Transverse colon (tissue), 4 donors: ENCODE measurements at regions not wholly inside any gene's neighbourhood (a gene's known extent, or its start where the extent isn't known, plus 50 kb on each side); places are given as distances from the start of the nearest gene placed in this dataset.
"Not testable (repeated sequence)": the region's sequence is repeated elsewhere in the genome, so short reads cannot be mapped to it uniquely, and the experiment has no call there.

Experiments used
- DNase-seq: peaks from one replicate; pipeline ENCODE4 v3.0.0-alpha.2; 2019
- H3K27ac ChIP-seq, 4 donors: fragments of 200-600 bp; sonication (generic); 2 replicates each; pipeline ENCODE4 v1.5.1; 2016 to 2018; ENCODE audit warnings: inconsistent platforms in 4 of 4
- H3K27me3 ChIP-seq: fragments of 200-600 bp; sonication (generic); 2 replicates; pipeline ENCODE4 v1.5.1; 2017; ENCODE audit warnings: inconsistent platforms
- H3K36me3 ChIP-seq, 4 donors: fragments of 200-600 bp; sonication (generic); 2 replicates each; pipeline ENCODE4 v1.5.1; 2017 to 2019; ENCODE audit warnings: inconsistent platforms in 4 of 4
- H3K4me1 ChIP-seq, 4 donors: fragments of 200-600 bp; sonication (generic); 2 replicates each; pipeline ENCODE4 v1.5.1; 2017 to 2020; ENCODE audit warnings: inconsistent platforms in 4 of 4
- H3K4me3 ChIP-seq, 4 donors: fragments of 200-600 bp; sonication (generic); 1 replicate in 1 of 4; 2 replicates in 3 of 4; pipeline versions ENCODE4 v1.5.1 to v1.6.1; 2017 to 2019; ENCODE audit warnings: inconsistent platforms in 4 of 4
- H3K9me3 ChIP-seq, 2 donors: fragments of 200-600 bp; sonication (generic); 2 replicates each; pipeline ENCODE4 v1.5.1; 2017 to 2019; ENCODE audit warnings: inconsistent platforms in 2 of 2
- CTCF ChIP-seq, 5 experiments: fragments of 200-600 bp in 3 of 5; fragments of 450-650 bp in 2 of 5; sonication (generic) in 3 of 5; IDR thresholded peaks; 1 replicate in 2 of 5; 2 replicates in 3 of 5; pipeline ENCODE4 v1.5.1; 2016 to 2017; ENCODE audit warnings: antibody characterized with exemption in 5 of 5, inconsistent platforms in 3 of 5, mild to moderate bottlenecking in 2 of 5, moderate library complexity in 1 of 5
- EP300 ChIP-seq: sonication (generic); formaldehyde crosslinking; IDR thresholded peaks from one replicate; pipeline ENCODE4 v1.6.1; 2017; ENCODE audit warnings: antibody characterized with exemption, low read depth
- POLR2A ChIP-seq: fragments of 450-650 bp; IDR thresholded peaks from one replicate; pipeline ENCODE4 v1.6.1; 2016; ENCODE audit warnings: antibody characterized with exemption, mild to moderate bottlenecking, moderate library complexity
- POLR2AphosphoS5 ChIP-seq, 3 donors: sonication (generic); formaldehyde crosslinking; IDR thresholded peaks; one replicate each; pipeline ENCODE4 v1.6.1; 2016; ENCODE audit warnings: antibody characterized with exemption in 3 of 3
- WGBS, 2 donors: methylation state at CpG; one replicate each; pipeline ENCODE4 v1.1.5; 2018; ENCODE audit warnings: low coverage in 1 of 2; 5-methylcytosine and 5-hydroxymethylcytosine counted together
- in situ Hi-C, 4 donors: fragments of 200-750 bp; cut with MboI; loops; one replicate each; pipeline versions ENCODE4 v1.15.0 to v1.15.1; 2017; ENCODE audit warnings: low sequenced_read_pairs in 3 of 4, low pct_ligation_motif_present in 1 of 4, low pct_unique_long_range_greater_than_20kb in 1 of 4
- intact Hi-C: fragments of 100-400 bp; cut with DNase I; formaldehyde crosslinking; loops from one replicate; pipeline ENCODE4 v1.15.1; 2023; ENCODE audit warnings: low total_unique reads

DNA sequence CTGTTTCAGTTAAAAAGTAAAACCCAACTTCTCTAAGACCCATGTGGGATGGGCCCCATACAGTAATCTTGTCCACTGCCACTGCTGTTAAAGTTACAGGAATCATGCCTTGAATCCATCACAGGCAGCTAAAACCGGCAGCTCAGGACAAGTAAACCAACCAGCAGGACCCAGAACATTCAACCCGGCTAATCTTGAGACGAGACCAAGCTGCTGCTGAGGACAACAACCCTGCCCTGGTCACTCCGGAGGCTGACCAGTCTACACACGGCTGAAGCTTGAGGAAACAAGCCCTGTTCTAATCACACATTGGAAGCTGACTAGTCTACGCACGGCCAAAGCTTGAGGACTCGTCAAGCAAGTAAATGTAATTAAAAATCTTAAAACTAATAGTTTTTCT is 105.2 kb upstream of the ZNF492 start:
- DNase-seq = no peak
- Histone ChIP-seq H3K36me3 (no peaks in the 10 kb centered on the region), H3K27ac (no peak overlapping the region), H3K9me3 (no peaks in the 10 kb centered on the region), H3K4me1 (no peaks in the 10 kb centered on the region), H3K27me3 (no peaks in the 10 kb centered on the region), H3K4me3 (no peak overlapping the region)
- intact Hi-C loops (loop anchor here (10.0 kb wide), 1 partner anchor 1556 kb away; the partner anchor contains the start of gene ZNF254), in situ Hi-C loops (no loop called here)
- WGBS, 2 donors = 66 to 75% methylated on average over 8 of the region's 8 CpGs
- TF ChIP-seq POLR2AphosphoS5 (IDR thresholded peaks at IDR 0.05) (no peak), EP300 (no peak), POLR2A (no peak), CTCF (IDR thresholded peaks at IDR 0.05) (no peak)

GRCh38 chr19:22527554-22527953 is 105.4 kb upstream of the ZNF98 start:
- Histone ChIP-seq H3K4me1 (no peaks in the 10 kb centered on the region), H3K27me3 (no peaks in the 10 kb centered on the region), H3K4me3 (peak overlapping the region in 1 of 4 donors; percentile 1), H3K27ac (peak overlapping the region in 3 of 4 donors; percentile 40 to 60 (median 58)), H3K36me3 (no peaks in the 10 kb centered on the region), H3K9me3 (no peaks in the 10 kb centered on the region)
- WGBS, 2 donors = 45 to 59% methylated on average over 6 to 12 of the region's 12 CpGs
- intact Hi-C loops = loop anchor here (10.0 kb wide), 1 partner anchor 1557 kb away; the partner anchor contains the start of gene ZNF254
- TF ChIP-seq POLR2AphosphoS5 (IDR thresholded peaks at IDR 0.05) = no peak
- no peak for TF ChIP-seq EP300
- TF ChIP-seq POLR2A = no peak
- TF ChIP-seq CTCF (IDR thresholded peaks at IDR 0.05) = no peak
- DNase-seq = no peak
- in situ Hi-C loops = no loop called here

GRCh38 chr19:22526661-22527272 is 104.6 kb upstream of the ZNF98 start:
- Histone ChIP-seq H3K4me3 (peak overlapping the region in 1 of 4 donors; percentile 1), H3K4me1 (no peaks in the 10 kb centered on the region), H3K27me3 (no peaks in the 10 kb centered on the region), H3K36me3 (no peaks in the 10 kb centered on the region), H3K9me3 (no peaks in the 10 kb centered on the region), H3K27ac (peak overlapping the region in 3 of 4 donors; percentile 40 to 60 (median 58))
- intact Hi-C loops (loop anchor here (10.0 kb wide), 1 partner anchor 1558 kb away; the partner anchor contains the start of gene ZNF254), in situ Hi-C loops (no loop called here)
- no peak for DNase-seq
- TF ChIP-seq POLR2AphosphoS5 (IDR thresholded peaks at IDR 0.05) (peak in 1 of 3 donors; percentile 16), CTCF (IDR thresholded peaks at IDR 0.05) (no peak)
- WGBS, 2 donors = 46 to 59% methylated on average over 8 to 11 of the region's 11 CpGs

- DNase-seq = no peak
- H3K4me1 ChIP-seq = no peaks in the 10 kb centered on the region
- no peak overlapping the region for H3K4me3 ChIP-seq
- H3K27ac ChIP-seq = no peak overlapping the region
- in situ Hi-C loops = no loop called here
- no peak for TF ChIP-seq EP300
- TF ChIP-seq POLR2AphosphoS5 (IDR thresholded peaks at IDR 0.05) = no peak
- no peak for TF ChIP-seq CTCF (IDR thresholded peaks at IDR 0.05)
- no peak for TF ChIP-seq POLR2A
- WGBS, 2 donors = 74% methylated on average over 4 of the region's 4 CpGs; no CpG with 5 or more reads in 1 of the 2 donors
- H3K27me3 ChIP-seq = no peaks in the 10 kb centered on the region
- intact Hi-C loops = loop anchor here (10.0 kb wide), 1 partner anchor 1561 kb away; the partner anchor contains the start of gene ZNF254
- no peaks in the 10 kb centered on the region for H3K36me3 ChIP-seq
- peaks cover 0 to 3% of the 10 kb centered on the region in 2 donors for H3K9me3 ChIP-seq
These were observed 101.8 kb upstream of the ZNF98 start for GRCh38 chr19:22523940-22524339.

DNA sequence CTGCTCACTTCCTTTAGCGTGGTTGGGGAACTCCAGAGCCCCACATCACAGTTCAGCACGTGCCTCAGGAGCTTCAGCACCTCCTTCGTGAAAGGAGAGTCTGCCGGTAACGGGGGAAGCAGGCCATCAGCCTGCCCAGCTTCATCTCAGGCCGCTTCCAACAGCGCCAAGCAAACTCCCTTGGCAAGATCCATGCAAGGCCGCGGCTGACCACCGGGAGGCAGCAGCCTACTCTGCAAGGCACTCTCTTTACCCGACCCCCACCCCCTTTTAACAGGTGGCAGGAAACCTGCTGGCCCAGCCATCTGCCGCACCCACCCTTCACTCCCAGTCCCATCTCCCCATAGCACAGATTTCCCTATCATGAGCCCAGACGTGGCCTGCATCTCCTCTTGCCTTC is 97.4 kb upstream of the ZNF98 start:
- 37 to 45% methylated on average over 2 to 13 of the region's 13 CpGs for WGBS, 2 donors
- H3K36me3 ChIP-seq, H3K4me1 ChIP-seq, H3K4me3 ChIP-seq, H3K27me3 ChIP-seq, in situ Hi-C loops, DNase-seq, intact Hi-C loops, H3K27ac ChIP-seq: not testable (repeated sequence)
- H3K9me3 ChIP-seq = peaks cover 4 to 20% of the 10 kb centered on the region in 2 donors
